ENCODE measurements at regions not wholly inside any gene's neighbourhood (a gene's known extent, or its start where the extent isn't known, plus 50 kb on each side); places are given as distances from the start of the nearest gene placed in this dataset.
"Not testable (repeated sequence)": the region's sequence is repeated elsewhere in the genome, so short reads cannot be mapped to it uniquely, and the experiment has no call there.

DNA sequence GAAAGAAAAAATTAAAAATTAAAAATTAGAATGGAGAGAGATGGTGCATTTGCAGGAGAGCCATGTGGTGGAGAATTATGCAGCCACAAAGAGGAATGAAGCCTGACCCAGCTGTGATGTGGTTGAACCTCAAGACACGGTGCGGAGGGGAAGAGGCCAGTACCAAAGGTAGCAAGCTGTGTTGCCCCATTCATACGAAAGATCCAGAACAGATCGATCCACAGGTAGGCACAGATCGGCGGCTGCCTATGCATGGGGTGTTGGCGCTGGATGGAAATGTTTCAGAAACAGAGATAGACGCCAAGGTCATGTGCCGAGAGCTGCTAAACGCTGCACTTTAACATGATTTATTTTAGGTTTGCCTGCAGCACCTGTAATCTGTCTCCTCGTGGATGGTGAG, 992.3 kb downstream of the BRD1 start:
- DNase-seq (ENCODE audit: low read depth in 2 of 2), result no peak

DNA sequence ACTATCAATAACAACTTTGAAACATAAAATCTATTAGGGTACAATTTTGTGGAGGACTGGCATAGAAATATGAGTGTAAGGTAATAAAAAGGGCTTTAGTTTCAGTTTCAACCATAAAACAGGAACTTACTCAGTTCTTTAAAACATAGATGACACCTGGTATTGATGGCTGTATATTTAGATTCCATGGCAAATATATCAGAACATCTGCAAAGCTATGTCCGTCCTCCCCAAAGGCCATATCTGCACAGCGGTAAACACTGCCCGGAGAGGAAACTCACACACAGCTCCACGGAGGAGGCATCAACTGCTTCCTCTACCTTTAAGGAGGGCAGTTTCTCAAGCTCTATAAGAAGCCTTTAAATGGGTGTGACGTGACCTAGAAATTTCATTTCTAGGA, 993.3 kb downstream of the BRD1 start:
- no peak for DNase-seq (ENCODE audit: low read depth in 2 of 2)

GRCh38 chr22:48832592-48832991, 995.1 kb downstream of the BRD1 start:
- DNase-seq (ENCODE audit: low read depth in 2 of 2), result no peak

DNA sequence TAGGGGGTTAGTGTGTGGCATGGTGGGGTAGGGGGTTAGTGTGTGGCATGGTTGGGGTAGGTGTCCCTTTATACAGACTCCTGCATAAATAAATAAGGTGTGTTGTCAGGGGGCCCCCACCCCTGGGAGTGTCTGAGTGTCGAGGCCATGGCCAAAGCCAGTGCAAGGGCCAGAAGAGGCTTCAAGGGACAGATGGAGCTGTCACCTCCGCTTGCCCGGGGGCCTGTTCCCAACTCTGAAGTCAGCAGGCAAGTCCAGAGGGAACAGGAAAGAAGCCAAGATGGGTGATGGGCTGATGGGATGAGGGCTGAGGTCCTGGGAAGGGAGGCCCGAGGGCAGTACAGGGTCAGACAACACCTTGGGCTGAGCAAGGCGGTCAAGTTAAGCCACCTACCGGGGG, 997.8 kb downstream of the BRD1 start:
- DNase-seq (ENCODE audit: low read depth in 2 of 2), result no peak

DNA sequence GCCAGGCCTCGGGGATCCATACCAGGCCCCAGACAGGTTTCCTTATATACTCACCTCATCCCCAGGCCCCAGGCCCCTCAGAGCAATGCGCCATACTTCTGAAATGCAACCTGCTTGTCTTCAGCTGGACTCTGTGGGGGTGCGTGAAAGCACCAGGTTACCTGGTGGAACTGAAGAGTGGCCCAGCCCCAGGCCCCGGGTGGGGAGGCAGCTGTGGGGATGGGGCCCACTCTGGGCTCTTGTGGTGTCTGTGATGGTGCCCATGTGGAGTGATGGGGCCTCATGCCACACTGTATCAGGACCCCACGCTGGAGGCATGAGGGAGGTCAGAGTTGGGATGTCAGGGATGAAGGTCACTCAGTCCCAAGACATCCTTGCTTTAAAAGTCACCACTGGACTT, 999.0 kb downstream of the BRD1 start:
- DNase-seq (ENCODE audit: low read depth in 2 of 2), result no peak

- no peak for DNase-seq (ENCODE audit: low read depth in 2 of 2)
These were observed 999.6 kb downstream of the BRD1 start for GRCh38 chr22:48827904-48828555.

DNA sequence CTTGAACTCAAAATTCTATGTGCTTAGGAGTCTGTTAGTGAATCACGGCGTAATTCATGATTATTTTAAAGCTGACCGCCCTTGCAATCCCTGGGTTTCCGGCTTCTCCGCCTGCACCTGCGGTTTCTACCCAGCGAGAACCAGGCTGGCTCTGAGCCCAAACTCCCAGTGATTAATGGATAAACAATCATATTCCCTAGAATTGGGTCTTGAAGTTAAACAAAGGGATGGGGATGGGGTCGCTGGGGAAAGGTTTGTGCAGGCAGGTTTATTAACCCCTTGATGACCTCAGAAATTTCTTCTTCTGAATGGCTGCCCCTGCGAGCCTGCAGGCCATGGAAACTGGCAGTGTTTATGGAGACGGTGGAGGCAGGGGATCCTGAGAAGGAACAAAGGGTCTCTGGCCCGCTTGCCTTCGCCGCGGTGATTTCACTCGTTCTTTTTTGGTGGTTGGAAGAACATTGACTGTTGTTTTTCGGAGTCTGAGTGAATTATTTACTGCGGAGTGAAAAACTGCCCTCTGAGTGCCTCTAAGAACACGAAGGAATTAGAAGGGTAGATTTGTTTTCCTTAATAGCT, 1000.3 kb downstream of the BRD1 start:
- no peak for DNase-seq (ENCODE audit: low read depth in 2 of 2)

- no peak for DNase-seq (ENCODE audit: low read depth in 2 of 2)
These were observed 1001.1 kb downstream of the BRD1 start for GRCh38 chr22:48826546-48826945.

DNA sequence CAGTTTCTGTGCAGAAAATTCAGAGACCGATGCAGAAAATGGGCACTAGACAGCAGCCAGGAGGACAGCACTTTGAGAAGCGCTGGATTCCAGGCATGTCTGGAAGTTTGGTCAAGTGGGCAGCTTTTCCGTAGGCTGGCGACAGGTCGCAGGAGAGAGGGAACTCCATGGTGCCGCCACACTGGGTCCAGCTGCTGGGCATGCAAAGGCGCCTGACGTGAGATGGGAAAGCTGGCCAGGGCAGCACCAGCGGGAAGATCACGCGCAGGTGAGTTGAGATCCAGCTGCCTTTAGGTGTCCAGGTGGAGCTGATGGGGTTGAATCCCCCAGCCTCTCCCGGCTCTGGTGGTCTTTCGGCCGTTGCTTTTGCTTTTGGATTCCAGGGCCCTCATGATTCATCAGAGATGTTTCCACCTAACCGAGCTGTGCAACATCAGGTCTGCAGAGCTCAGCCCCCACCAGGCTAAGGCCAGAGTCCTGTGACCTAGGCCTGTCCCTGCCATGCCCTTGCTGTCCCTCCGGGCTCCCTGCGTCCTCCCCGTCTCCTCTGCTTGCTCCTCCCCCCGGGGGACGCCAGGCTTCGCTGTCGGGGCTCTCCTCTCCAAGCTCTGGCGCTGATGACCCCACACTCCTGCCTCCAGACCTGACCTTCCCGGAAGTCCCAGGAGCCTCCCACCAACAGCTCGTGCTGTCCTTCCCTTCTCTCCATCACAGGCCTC, 1001.7 kb downstream of the BRD1 start:
- no peak for DNase-seq (ENCODE audit: low read depth in 2 of 2)

GRCh38 chr22:48824712-48825651, 1002.7 kb downstream of the BRD1 start:
- DNase-seq (ENCODE audit: low read depth in 2 of 2), result no peak

GRCh38 chr22:48823941-48824340, 1003.7 kb downstream of the BRD1 start:
- DNase-seq (ENCODE audit: low read depth in 2 of 2), result no peak

- no peak for DNase-seq (ENCODE audit: low read depth in 2 of 2)
These were observed 1005.1 kb downstream of the BRD1 start for GRCh38 chr22:48822278-48823233.

GRCh38 chr22:48821727-48822126, 1005.9 kb downstream of the BRD1 start:
- DNase-seq (ENCODE audit: low read depth in 2 of 2), result no peak

DNA sequence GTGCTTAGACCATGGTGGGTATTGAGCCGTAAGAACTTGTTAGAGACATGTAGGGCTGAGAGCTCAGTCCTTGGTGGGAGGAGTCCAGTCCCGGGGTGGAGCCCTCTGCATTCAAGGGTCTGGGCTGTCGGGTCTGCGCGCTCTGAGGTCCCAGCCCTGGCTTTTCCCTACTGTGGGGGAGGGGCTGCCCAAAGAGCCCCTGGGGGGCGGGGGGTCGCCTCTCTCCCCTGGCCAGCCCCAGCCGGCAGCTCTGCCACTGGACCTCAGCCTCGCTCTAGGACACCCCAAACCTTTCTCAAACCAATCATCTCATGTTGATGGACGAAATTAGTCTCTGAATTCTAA, 1006.4 kb downstream of the BRD1 start:
- DNase-seq (ENCODE audit: low read depth in 2 of 2), result no peak

DNA sequence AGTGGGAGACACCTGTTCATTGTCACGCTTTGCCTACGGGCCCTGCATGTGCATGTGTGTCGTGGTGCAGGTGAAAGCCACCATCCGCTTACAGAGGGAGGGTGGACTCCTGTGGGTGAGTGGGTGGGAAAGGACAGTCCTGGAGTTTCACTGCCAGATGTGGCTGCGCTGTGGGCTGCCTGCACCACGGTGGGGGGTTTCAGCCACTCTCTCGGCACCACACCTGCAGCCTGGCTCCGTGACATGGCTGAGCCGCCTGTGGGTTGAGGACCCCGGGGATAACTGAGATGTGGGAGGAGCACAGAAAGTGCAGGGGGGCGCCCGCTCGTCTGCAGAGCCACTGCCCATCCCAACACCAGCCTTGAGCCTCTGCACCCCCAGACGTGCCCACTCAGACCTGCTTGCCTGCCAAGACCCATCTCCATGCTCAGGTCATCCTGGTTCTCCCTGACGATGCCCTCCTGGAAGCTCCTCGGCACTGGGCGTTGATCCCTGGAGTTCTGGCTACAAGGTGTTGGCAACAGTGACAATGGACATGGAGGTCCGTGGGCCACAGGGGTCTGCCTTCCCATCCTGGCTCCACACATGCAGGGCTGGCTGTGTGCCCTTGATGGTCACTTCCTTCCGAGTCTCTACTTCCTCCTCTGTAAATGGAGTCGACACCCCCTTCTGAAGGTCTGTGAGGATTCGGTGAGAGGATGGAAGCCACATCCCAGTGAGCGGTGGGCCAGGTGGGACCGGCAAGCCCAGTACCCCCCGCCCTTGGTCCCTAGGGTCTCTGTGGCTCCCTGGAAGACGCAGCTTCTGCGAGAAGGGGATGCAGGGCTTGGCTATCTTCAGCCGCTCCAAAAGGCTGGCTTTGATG, 1007.0 kb downstream of the BRD1 start:
- no peak for DNase-seq (ENCODE audit: low read depth in 2 of 2)

DNA sequence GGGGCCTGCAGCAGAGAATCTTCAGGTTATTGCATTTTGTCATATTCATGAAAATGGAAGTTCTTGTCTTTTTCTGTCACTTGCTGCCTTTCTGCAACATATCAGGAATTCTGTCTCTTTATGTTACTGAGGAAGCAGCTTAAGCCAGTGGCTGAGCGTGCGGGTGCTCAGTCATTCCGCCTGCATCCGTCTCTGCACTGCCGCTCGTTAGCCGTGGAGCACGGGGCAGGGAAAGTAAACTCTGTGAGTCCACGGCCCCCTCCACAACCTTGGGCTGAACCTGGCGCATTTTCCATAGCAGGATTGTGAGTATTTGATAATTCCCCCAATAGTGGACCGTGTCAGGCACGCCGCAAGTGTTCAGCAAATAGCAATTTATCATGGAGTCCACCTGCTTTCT, 1007.7 kb downstream of the BRD1 start:
- DNase-seq (ENCODE audit: low read depth in 2 of 2), result no peak

DNA sequence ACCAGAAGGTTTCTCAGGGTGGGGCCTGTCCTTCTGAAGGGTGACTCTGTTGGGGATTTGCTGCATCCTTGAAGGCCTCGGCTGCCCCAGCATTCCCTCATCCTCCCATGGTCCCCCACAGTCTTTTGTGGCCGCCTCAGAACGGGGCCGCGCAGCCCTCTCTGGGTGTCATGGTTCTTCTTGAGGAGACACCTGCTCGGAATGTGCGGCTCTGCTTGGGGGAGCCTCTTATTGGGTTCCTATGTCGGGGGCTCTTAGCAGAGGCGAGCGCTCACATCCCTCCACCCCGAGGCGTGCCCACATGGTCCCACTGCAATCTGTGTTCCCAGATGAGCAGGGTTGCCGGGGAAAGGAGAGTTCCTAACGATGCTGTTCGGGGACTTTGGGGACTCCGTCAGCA, 1008.4 kb downstream of the BRD1 start:
- DNase-seq (ENCODE audit: low read depth in 2 of 2), result no peak

DNA sequence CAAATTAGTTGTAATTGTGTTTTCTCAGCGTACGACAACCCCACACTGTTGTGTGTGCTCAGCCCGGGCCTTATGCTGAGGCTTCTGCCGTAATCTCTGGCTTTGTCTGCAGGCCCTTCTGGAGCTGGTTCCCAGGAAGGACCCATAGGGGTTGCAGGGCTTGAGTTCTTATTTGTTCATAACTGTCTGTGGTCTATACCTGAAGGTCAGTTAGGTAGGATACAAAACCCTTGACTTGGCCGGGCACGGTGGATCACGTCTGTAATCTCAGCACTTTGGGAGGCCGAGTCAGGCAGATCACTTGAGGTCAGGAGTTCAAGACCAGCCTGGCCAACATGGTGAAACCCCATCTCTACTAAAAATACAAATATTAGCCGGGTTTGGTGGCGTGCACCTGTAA, 1010.2 kb downstream of the BRD1 start:
- not testable (repeated sequence) for DNase-seq (ENCODE audit: low read depth in 2 of 2)

- no peak for DNase-seq (ENCODE audit: low read depth in 2 of 2)
These were observed 1015.8 kb downstream of the BRD1 start for GRCh38 chr22:48811885-48812284.
